A673 (cell line): ENCODE measurements at regions not wholly inside any gene's neighbourhood (a gene's known extent, or its start where the extent isn't known, plus 50 kb on each side); places are given as distances from the start of the nearest gene placed in this dataset.

Experiments
- CTCF ChIP-seq: fragments of 300-800, 200-600 bp; sonication (generic); conservative IDR thresholded peaks from 2 replicates; pipeline ENCODE4 v1.5.1; 2017; ENCODE audit warnings: low read depth, mild to moderate bottlenecking, antibody characterized with exemption, low read length, moderate library complexity, mixed read lengths
- EZH2 ChIP-seq: fragments of 200-600 bp; sonication (generic); IDR thresholded peaks from 2 replicates; pipeline ENCODE4 v1.6.1; 2017; ENCODE audit warnings: borderline replicate concordance, low read depth, mild to moderate bottlenecking, mixed read lengths, antibody characterized with exemption, low read length; ENCODE audit not compliant: poor library complexity, severe bottlenecking

DNA sequence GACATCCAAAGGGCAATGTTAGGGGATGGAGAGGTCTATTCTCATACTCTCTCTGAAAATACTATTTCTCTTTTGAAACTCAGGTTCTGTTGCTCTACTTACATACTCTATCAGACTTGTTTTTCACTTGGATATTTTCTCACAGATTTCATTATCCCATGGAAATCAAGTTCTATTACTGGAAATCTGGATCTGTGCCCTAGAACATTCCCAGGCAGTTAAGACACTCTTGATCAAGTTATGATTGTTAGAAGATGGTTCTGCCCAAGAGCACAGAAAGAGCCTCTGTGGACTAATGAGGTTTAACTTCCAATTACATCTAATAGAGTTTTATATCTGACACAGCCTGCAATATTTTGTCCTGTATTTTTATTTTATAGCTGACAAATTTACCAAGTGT is 591.0 kb upstream of the ATP2B1 start:
- no peak for TF ChIP-seq CTCF
- TF ChIP-seq EZH2 = no peak
